Globus pallidus (tissue), 1 donor: ENCODE measurements at regions not wholly inside any gene's neighbourhood (a gene's known extent, or its start where the extent isn't known, plus 50 kb on each side); places are given as distances from the start of the nearest gene placed in this dataset.
"Not testable (repeated sequence)": the region's sequence is repeated elsewhere in the genome, so short reads cannot be mapped to it uniquely, and the experiment has no call there.

Source experiments
- DNase-seq: peaks from one replicate; pipeline ENCODE4 v3.0.0-alpha.2; 2015; ENCODE audit warnings: low spot score

DNA sequence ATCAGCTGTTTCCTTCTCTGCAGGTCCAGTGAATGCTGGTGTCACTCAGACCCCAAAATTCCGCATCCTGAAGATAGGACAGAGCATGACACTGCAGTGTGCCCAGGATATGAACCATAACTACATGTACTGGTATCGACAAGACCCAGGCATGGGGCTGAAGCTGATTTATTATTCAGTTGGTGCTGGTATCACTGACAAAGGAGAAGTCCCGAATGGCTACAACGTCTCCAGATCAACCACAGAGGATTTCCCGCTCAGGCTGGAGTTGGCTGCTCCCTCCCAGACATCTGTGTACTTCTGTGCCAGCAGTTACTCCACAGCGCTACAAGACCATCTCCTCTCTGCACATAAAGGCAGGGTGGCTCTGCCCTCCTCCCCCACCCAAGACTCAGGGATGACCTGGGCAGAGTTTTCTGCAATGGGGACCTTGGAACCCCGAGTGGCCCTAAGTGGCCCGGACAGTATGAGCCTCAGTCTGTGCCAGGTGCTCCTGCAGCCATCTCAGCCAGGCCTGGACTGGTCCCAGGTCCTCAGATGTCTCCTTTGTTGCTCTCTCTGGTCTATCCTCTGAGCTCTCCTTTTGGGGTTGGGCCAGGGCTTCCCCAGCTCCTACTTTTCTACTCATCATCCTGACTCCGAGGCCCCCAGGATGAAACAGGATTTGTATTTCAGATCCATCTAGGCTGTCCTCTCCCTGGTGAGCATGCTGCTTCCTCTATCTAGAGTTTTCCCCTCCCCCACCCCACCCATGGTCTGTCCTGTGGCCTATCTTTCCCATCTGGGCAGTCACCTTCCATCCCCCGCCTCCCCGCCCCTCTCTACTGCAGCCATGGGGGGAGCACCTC lies 212.1 kb upstream of the PRSS58 start:
- DNase-seq: no peak

DNA sequence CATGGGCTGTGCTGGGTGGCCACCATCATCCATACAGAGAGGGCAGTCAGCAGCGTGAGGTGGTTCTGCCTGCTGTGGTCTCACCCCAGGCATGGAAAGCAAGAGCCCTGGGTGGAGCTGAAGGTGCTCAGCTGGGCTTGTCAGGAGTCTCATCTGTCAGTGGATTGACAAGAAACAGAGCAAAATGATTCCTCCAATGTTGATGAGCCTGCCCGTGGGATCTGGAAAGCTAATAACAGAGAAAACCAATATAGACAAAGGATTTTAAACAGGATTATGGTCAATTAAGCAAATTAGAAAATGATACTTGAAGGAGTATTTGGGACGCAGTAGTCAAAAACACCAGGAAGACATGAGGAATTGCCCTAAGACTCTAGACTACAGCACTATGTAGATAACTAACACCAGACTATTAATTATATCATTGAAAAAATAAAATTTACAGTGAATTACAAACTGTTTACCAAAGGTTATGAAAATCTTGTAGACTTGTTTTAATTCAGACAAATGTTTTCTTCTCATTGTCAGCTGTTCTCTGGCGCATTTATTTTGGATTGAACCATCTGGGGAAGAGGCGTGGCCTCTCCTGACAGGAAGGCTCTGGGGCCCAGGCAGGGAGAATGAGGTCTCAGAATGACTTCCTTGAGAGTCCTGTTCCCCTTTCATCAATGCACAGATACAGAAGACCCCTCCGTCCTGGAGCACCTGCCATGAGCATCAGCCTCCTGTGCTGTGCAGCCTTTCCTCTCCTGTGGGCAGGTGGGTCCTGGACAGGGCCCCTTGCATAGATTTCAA lies 211.2 kb upstream of the PRSS58 start:
- DNase-seq: no peak

DNA sequence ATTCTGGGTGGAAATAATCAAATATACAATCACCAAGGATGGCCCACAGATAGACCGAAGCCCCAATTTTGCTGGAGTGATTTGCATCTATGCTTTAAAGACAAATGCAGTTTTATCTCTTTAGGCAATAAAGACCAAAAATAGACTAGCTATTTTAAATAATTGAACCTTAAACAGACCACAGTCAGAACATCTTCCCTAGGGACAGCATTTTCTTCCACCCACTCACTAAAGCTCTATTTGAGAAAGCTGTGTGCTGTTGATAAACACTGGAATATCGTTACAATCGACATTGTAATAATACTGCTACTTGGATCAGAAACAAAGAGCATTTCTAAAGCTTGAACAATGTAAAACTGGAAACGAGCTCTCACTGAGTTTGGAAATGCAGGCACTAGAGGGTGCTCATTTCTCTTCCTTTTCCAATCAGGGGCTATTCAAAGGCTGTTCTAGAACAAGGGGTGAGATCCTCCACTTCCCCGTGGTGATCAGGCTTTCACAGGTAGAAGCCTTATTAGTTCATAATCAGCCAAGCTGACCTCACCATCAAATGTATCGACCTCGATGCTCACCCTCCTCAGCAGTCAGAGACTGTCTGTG lies 209.3 kb upstream of the PRSS58 start:
- peak; percentile 14 for DNase-seq

DNA sequence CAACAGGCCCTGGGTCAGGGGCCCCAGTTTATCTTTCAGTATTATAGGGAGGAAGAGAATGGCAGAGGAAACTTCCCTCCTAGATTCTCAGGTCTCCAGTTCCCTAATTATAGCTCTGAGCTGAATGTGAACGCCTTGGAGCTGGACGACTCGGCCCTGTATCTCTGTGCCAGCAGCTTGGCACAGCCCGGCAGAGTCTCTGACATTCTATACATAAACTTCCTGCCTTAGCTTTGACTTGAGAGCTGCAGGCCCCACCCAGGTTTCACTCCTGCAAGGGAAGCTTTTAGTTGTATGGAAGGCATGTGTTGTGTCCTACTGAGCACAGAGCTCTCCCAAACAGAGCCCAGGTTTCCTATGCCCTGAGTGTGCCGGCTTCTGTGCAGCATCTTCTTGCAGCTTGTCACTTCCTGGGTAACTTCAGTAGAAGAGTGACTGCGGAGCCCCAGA lies 205.6 kb upstream of the PRSS58 start:
- DNase-seq: no peak

DNA sequence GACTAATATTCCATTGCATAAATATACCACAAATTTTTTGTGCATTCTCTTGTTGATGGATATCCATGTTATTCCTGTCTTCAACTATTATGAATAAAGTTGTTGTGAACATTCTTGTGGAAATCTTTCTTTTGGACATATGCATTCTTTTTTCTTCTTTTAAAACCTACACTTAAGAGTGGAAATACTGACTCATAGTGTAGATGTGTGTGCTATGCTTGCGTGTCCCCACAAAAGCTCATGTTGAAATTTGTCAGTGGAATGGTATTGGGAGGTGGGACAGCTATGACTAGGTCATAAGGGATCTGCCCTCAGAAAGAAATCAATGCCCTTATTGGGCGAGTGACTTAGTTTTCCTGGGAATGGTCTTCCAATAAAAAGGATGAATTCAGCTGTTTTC lies 203.6 kb upstream of the PRSS58 start:
- DNase-seq: no peak

DNA sequence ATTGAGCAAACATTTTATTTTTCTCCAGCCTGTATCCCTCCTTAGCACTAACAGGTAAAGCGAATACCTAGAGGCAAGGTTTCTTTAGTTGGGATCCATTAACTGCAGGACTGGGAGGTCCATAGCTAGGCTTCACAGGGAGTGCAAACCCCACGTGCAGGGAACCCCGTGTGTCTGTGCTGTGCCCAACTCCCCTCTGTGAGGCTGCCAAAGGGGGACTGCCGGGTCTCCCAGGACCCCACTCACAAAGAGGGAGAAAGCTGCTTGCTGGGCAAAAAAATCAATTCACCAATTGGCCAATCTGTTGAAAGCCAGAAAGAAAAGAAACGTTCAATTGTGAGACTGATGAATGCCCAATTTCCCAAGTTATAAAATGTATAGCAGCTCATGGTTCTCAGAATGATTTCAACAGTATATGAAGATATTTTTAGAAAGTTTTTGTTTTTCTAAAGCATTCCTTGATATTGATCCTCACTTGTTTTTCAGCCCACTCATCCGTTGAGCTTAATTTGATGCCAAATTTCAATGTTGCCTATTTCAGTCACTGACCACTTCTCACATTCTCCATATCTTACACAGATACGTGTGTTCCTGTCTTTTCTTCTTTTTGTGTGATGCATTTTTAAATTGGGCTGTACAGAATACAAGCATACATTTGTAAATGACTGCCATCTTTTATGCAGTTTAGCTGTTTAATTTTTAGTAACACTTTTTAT lies 202.7 kb upstream of the PRSS58 start:
- no peak for DNase-seq

DNA sequence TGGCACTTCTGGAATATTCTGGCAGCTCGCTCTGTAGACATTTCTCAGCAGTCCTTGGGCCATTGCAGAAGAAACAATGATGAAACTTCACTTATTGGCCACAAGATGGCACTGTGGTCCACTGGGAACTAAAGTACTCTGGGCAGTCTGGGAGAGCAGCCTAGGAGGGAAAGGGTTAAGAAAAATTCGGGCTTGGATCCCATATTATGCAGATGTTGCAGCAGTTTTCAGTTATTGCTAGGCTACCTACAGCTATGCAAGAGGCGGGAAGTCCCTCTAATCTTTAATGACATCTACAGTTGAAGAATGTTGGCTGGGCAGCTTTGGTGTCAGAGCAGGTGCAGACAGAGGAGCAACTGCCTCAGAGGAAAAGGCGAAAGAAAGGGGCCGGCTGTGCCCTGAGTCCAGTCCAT lies 201.7 kb upstream of the PRSS58 start:
- DNase-seq: peak; percentile 60

DNA sequence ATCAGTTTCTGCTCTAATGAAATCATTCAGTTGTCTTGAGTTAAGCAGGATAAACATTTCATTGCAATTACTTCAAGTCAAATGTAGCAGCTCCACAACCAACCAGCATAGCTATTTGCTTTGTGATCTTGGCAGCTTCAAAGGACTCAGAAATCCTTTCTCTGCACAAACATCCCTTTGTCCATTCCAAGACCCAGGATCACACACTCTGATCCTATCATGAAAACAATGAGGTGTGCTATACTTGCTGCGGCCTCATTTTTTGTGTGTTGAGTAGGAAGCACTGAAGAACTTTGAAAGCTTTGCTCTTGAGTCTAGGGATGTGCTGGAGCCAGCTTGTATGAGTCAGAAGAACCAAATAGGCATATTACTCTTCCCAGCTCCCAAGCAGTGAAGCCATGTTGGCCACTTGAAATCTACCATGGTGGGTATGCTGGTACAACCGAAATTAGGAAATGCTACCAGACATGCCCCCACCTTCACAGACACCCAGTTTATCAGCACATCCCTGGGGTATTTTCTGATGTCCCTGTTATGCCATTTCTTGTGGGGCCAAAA lies 199.4 kb upstream of the PRSS58 start:
- no peak for DNase-seq

DNA sequence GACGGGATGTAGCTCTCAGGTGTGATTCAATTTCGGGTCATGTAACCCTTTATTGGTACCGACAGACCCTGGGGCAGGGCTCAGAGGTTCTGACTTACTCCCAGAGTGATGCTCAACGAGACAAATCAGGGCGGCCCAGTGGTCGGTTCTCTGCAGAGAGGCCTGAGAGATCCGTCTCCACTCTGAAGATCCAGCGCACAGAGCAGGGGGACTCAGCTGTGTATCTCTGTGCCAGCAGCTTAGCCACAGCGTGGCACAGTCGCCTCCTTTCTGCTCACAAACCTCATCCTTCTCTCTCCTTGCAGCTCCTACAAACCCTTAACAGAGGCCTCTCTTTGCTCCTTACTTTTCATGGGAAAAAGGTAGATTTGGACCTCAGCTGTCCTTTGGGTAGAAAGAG lies 197.5 kb upstream of the PRSS58 start:
- DNase-seq: no peak

DNA sequence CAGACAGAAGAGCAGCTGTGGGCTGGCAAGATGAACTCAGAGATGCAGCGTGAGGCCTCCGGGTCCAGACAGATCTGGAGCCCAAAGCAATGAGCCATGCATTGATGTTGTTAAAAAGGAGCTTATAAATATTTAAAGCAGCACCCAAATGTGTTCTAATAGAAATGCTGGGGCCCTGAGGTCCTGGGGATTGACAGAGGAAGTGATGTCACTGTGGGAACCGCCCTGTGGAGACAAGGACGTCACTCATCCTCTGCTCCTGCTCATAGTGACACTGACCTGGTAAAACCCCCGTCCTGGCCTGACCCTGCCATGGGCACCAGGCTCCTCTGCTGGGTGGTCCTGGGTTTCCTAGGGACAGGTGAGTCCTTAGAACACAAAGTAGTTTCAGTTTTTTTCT lies 197.0 kb upstream of the PRSS58 start:
- no peak for DNase-seq

DNA sequence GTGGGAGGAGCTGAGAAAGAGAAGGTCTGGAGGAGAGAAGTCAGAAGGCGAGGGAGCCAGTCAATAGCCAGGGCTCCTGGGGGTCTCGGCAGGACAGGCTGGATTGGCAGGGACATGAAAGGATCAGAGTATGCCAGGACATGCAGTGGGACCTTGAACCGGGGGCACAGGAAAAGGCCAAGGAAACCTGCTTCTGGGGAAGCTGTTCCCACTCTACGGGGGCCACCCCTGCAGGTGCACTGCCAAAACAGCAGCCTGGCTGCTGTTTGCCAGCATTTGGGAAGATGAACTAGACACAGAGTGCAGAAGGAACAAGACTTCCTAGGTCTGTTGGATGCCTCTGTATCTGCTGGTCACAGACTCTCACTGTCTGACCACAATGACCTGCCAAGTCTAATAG lies 194.9 kb upstream of the PRSS58 start:
- DNase-seq: no peak

DNA sequence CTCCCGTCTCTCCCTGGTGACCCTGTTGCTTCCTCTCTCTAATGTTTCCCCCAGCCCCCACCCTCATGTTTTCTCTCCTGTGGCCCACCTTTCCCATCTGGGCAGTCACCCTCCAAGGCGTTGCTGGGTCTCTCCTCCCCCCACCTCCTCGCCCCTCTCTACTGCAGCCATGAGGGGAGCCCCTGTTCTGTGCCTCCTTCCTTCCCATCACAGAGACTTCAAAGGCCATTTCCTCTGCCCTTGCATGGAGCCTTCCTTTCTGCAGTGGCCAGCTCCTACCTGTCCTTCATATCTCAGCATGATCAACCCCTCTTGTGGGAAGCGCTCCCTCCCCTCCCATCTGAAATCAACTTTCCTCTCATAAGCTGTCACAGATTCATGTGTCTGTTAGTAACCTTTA lies 194.0 kb upstream of the PRSS58 start:
- DNase-seq: no peak

DNA sequence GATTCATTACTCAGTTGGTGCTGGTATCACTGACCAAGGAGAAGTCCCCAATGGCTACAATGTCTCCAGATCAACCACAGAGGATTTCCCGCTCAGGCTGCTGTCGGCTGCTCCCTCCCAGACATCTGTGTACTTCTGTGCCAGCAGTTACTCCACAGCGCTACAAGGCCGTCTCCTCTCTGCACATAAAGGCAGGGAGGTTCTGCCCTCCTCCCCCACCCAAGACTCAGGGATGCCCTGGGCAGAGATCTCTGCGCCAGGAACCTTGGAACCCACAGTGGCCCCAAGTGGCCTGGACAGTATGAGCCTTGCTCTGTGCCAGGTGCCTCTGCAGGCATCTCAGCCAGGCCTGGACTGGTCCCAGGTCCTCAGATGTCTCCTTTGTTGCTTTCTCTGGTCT lies 193.4 kb upstream of the PRSS58 start:
- no peak for DNase-seq

DNA sequence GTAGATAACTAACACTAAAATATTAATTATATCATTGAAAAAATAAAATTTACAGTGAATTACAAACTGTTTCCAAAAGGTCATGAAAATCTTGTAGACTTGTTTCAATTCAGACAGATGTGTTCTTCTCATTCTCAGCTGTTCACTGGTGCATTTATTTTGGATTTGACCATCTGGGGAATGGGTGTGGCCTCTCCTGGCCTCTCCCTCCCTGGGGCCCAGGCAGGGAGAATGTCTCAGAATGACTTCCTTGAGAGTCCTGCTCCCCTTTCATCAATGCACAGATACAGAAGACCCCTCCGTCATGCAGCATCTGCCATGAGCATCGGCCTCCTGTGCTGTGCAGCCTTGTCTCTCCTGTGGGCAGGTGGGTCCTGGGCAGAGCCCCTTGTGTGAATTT lies 192.8 kb upstream of the PRSS58 start:
- no peak for DNase-seq

DNA sequence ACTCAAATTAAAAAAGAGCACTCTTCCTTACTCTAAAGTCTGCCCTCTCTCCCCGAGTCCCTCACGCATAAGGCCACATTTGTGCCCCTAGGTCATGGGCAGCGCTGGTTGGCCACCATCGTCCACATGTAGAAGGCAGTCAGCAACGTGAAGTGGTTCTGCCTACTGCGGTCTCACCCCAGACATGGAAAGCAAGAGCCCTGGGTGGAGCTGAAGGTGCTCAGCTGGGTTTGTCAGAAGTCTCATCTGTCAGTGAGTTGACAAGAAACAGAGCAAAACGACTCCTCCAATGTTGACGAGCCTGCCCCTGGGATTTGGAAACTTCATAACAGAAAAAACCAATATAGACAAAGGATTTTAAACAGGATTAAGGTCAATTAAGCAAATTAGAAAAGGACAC lies 192.3 kb upstream of the PRSS58 start:
- DNase-seq: no peak

DNA sequence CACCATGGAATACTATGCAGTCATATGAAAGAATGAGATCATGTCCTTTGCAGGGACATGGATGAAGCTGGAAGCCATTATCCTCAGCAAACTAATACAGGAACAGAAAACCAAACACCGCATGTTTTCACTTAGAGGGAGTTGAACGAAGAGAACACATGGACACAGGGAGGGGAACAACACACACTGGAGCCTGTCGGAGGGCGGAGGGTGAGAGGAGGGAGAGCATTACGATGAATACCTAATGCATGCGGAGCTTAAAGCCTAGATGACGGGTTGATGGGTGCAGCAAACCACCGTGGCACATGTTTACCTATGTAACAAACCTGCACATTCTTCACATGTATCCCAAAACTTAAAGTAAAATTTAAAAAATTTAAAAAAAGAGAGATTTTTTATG lies 191.0 kb upstream of the PRSS58 start:
- DNase-seq: not testable (repeated sequence)

DNA sequence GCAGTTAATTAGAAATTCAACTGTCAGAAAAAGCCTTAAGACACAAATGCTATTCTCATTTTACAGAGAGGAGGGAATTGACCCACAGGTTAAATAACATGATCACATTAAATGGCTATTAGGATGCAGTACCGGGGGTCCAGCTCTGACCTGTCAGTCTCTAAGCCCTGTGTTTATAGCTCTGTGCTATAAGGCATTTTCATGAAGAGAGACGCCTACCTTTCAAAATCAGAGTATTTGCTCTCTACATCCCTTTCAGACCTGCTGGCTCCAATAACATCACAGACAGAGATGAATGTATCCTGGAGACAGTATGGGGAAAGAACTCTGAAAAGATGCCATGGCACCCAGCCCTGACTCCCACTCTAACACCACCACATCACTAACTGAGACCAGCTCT lies 189.9 kb upstream of the PRSS58 start:
- no peak for DNase-seq

DNA sequence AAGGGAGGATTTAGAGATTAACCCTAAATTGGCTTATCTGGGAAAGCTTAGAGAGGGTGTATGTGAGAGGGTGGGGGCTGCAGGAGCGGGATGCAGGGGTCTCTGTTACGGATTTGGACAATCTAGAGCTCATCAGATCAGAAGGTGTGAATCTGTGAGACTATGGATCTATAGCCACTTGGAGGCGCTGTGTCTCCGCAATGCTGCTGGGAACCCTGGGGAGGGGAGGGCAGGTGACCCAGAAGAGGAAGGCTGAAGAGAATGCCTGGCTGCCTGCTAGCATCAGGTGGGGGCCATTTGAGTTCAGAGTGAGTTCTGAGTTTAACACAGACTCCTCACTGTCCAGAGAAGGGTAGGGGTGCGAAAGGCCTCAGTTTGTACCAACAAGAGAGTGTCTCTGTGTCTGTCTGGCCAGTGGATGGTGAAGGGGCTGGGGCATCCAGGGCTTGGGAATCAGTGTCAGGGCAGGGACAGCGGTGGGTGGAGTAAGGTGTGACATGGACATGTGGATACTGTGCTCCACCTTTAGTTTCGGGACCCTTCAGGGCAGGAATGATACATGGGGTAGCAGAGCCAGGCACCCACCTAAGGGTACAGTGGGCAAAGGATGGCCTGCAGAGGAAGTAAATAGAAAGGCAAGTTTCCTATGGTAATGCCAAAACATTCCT lies 187.3 kb upstream of the PRSS58 start:
- DNase-seq: no peak

DNA sequence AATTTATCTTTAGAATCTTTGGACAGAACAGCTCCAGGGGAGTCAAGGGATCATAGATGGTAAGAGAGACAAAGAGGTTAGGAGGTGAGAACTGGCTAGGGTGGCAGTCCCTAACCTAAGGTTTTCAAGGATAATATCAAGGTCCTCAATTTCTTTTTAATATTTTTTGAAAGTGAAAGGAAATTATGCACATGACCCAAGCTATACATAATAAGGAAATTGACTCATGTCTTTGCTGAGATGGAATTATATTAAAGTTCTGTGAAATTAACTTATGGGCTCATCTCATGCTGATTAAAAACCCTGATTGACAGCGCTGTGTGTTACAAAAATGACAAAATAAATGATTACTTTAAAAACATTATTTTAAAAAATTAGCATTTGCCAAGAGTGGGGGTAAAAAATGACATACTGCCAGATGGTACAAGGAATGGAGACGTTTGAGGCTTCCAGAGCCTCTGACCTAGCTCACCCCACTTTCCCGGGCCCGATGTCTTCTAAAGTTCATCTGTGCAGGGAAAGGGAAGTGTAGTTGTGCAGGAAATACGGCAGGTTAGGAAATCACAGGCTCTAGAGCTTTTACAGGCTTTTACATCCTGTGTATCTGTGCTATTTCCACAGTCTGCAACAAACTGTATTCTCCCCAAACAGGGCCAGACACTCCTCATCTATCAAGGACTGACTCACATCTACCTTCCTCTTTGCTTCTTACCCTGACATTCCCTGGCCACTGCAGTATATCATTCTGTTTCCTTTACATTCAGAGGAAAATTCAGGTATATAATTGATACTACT lies 185.6 kb upstream of the PRSS58 start:
- DNase-seq: no peak

DNA sequence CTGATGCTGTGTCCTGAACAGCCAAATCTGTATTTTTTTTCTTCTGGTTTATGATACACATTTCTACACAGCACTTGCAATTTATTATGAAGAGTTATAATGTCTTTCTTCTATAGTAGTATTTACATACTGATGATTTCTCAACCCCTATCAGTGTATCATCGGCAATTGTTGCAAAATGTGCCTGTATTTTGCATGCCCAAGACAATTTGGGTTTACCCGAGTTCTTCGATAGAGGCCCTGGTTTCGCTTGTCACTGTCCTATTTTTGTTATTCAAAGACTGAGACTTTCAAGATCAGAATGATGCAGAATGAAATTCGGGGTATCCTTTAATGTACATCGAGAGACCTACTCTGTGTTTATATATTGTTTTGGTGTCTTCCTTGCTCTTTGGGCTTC lies 184.5 kb upstream of the PRSS58 start:
- no peak for DNase-seq
